Fibroblast of mammary gland (primary cell): ENCODE measurements at regions not wholly inside any gene's neighbourhood (a gene's known extent, or its start where the extent isn't known, plus 50 kb on each side); places are given as distances from the start of the nearest gene placed in this dataset.

ENCODE experiments used
- DNase-seq: peaks from one replicate; pipeline ENCODE4 v3.0.0-alpha.2; 2010; ENCODE audit warnings: low read depth
- H3K4me3 ChIP-seq: 2 replicates; pipeline ENCODE4 v1.5.1; 2011; ENCODE audit warnings: low read depth, mild to moderate bottlenecking, low read length, moderate library complexity; ENCODE audit not compliant: control insufficient read depth
- TF ChIP-seq, protein P1 (sequence below): conservative IDR thresholded peaks from 2 replicates; pipeline ENCODE4 v1.5.1; 2011; ENCODE audit warnings: low read depth, low read length, inconsistent platforms; ENCODE audit not compliant: control insufficient read depth, insufficient read depth

DNA sequence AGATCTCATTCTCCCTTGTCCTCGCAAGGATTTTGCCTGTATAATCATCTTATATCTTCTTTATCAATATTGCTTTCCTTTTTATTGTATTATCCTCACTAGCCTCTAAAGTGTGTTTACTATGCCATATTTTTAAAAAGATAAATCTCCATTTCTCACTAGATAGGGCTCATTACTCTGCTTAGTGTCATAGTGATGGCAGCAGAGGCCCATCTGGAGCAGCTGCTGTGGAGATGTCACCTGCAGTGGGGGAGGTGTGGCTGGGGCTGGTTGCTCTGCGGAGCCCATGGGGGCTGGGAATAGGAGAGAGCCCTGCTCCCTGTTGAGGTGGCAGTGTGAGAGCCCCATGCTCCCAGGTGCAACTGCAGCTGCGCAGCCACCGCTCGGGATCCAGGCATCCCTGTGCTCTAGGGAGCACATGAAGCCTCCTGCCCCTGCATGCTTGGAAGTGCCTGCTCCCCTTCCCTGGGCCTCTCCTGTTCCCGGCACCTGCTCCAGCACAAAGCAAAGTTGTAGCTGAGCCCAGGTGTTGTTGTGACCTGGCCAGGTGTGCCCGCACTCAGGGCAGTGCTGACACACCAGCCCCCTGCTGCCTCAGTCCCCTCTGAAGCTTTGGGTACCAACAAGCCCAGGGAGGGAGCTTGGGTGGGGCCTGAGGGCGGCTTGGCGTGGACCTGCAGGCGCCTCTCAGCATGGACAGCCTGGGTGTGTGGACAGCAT, 144.6 kb upstream of the MRPS30 start:
- H3K4me3 ChIP-seq, result no peak overlapping the region
- no peak for DNase-seq
- TF ChIP-seq, protein P1, sequence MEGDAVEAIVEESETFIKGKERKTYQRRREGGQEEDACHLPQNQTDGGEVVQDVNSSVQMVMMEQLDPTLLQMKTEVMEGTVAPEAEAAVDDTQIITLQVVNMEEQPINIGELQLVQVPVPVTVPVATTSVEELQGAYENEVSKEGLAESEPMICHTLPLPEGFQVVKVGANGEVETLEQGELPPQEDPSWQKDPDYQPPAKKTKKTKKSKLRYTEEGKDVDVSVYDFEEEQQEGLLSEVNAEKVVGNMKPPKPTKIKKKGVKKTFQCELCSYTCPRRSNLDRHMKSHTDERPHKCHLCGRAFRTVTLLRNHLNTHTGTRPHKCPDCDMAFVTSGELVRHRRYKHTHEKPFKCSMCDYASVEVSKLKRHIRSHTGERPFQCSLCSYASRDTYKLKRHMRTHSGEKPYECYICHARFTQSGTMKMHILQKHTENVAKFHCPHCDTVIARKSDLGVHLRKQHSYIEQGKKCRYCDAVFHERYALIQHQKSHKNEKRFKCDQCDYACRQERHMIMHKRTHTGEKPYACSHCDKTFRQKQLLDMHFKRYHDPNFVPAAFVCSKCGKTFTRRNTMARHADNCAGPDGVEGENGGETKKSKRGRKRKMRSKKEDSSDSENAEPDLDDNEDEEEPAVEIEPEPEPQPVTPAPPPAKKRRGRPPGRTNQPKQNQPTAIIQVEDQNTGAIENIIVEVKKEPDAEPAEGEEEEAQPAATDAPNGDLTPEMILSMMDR, result no peak

DNA sequence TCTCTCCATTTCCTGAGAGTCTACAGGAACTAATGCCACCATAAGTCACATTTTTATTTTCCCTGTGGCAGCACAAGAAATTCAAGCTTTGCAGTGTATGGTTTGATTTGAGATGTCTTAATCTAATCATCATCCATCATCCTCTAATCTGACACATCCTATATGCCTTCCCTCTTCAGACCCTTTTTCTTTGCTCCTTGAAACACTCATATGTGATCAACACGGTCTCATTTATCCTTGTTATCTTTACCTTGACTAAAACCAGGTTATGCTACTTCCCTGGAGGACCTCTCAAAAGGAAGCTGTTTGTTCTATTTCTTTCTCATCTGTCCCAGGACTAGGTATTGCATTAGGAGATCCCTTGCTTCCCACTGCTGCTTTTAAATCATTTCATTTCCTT, 146.9 kb upstream of the MRPS30 start:
- H3K4me3 ChIP-seq, result no peak overlapping the region
- DNase-seq, result no peak
- TF ChIP-seq, protein P1, result no peak

DNA sequence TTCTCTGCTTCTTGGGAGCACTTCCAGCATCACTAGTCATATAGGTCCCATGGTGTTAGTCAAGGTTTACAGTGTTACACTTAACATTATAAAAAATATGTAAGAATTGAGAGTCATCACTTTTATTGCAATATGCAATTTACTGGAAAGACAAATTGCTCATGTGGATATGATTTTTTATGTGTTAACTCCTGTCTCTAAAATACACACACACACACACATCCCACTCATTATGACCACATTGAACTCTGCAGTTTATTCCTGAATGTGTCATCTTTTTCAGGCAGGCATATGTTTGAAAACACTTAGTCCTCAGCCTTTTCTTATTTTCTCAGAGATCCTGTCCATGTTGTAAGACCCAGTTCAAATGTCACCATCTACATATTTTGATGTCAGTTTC, 148.5 kb upstream of the MRPS30 start:
- DNase-seq, result peak; percentile 93
- TF ChIP-seq, protein P1, result no peak
- no peak overlapping the region for H3K4me3 ChIP-seq

DNA sequence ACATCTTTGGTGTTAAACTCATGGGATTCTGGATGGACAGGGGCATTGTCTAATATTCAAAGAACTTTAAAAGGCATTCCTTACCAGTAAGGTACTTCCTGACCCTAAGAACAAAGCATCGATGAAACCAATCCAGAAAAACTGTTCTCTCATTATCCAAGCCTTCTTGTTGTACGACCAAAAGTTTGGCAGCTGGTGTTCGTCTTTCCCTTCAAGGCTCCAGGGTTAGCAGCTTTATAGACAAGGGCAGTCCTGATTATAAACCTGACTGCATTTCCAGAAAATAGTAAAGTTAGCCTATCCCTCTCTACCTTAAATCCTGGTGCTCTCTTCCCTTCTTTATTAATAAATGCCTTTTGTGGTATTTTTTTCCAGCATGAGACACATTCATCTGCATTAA, 149.4 kb upstream of the MRPS30 start:
- H3K4me3 ChIP-seq, result no peak overlapping the region
- TF ChIP-seq, protein P1, result no peak
- DNase-seq, result no peak

DNA sequence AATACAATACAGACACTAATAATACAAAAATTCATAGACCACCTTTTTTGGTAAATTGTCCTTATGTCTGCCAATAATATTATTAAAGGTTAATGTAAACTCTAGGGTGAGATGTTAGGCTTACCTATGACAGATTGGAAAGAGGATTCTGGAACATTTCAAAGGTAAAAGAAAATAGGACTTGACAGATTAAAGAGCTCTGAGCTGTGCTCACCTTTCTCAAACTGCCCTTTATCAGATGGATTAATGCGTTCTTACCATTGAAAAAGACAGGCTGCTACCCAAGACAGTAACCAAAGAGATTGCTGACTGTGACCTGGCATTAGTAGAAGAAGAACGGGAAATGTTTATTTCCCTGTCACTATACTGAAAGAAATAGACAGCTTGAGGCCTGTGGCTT, 156.1 kb upstream of the MRPS30 start:
- TF ChIP-seq, protein P1, result no peak
- no peak for DNase-seq
- H3K4me3 ChIP-seq, result no peak overlapping the region

DNA sequence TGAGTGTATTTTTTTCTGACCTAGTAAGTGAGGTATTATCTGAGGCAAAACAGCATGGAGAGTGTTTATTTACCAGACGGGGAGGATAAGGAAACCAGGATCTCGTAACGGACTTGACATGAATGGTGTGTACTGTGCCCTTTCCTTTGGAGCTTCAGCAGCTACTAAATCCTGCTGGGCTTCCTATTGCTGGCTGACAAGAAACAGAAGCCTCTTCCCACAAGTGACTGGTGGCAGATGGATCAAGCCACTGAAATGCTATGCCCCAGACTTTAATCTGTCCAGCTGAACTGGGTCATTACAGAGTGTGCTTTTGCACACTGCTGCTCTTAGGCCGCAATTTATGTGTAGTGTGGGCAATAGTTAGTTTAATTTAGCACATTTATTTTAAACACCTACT, 162.7 kb upstream of the MRPS30 start:
- DNase-seq, result no peak
- H3K4me3 ChIP-seq, result no peak overlapping the region
- TF ChIP-seq, protein P1, result no peak

DNA sequence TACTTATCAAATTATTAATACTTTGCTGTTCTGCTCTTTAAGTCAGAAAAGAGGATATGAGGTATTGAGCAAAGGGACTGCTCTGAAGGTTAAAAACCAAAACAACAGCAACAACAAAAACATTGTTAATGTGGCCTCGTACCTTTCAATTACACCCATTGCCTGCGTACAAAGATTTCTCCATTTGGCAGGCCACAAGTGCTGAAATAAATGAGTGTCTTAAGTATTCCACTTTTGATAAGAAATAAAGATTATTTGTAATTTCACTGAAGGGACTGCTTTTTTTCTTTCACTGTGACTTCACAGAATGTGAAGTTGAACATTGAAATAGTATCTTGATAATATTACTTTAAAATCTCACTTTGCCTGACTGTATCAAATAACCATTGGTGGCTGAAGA, 163.2 kb upstream of the MRPS30 start:
- TF ChIP-seq, protein P1, result no peak
- no peak overlapping the region for H3K4me3 ChIP-seq
- DNase-seq, result no peak
